Prostate gland (tissue), 2 donors: ENCODE measurements at regions not wholly inside any gene's neighbourhood (a gene's known extent, or its start where the extent isn't known, plus 50 kb on each side); places are given as distances from the start of the nearest gene placed in this dataset.

Experiments used
- DNase-seq: peaks from one replicate; pipeline ENCODE4 v3.0.0-alpha.2; 2019; ENCODE audit warnings: low spot score
- H3K27ac ChIP-seq, 2 donors: fragments of 200-600 bp; sonication (generic); 2 replicates each; pipeline ENCODE4 v1.5.1; 2017 to 2019
- H3K27me3 ChIP-seq: fragments of 200-600 bp; sonication (generic); replicated peaks from 2 replicates; pipeline ENCODE4 v1.5.1; 2019; ENCODE audit not compliant: insufficient read depth
- H3K36me3 ChIP-seq, 2 donors: fragments of 200-600 bp; sonication (generic); 1 replicate in 1 of 2; 2 replicates in 1 of 2; pipeline versions ENCODE4 v1.5.1 to v1.8.1; 2017 to 2019
- H3K4me1 ChIP-seq: fragments of 200-600 bp; sonication (generic); replicated peaks from 2 replicates; pipeline ENCODE4 v1.5.1; 2019
- H3K4me3 ChIP-seq, 2 donors: fragments of 200-600 bp; sonication (generic); 2 replicates each; pipeline ENCODE4 v1.5.1; 2017 to 2019
- H3K9me3 ChIP-seq: fragments of 200-600 bp; sonication (generic); 2 replicates; pipeline ENCODE4 v1.5.1; 2017
- CTCF ChIP-seq, 4 experiments: fragments of 200-600 bp in 2 of 4; fragments of 450-650 bp in 2 of 4; sonication (generic) in 2 of 4; IDR thresholded peaks; 1 replicate in 3 of 4; 2 replicates in 1 of 4; pipeline ENCODE4 v1.5.1; 2016 to 2019; ENCODE audit warnings: antibody characterized with exemption in 4 of 4, mild to moderate bottlenecking in 2 of 4, moderate library complexity in 2 of 4
- POLR2A ChIP-seq: fragments of 450-650 bp; IDR thresholded peaks from one replicate; pipeline ENCODE4 v1.6.1; 2016; ENCODE audit warnings: antibody characterized with exemption, mild to moderate bottlenecking
- POLR2AphosphoS5 ChIP-seq: sonication (generic); formaldehyde crosslinking; IDR thresholded peaks from one replicate; pipeline ENCODE4 v1.6.1; 2017; ENCODE audit warnings: antibody characterized with exemption
- WGBS: methylation state at CpG from one replicate; pipeline ENCODE4 v1.1.5; 2018; 5-methylcytosine and 5-hydroxymethylcytosine counted together
- intact Hi-C: fragments of 100-400 bp; cut with DNase I; formaldehyde crosslinking; loops from one replicate; pipeline ENCODE4 v1.14.2; 2022

- 92% methylated on average over 7 of the region's 7 CpGs for WGBS
Observed at GRCh38 chr2:100682536-100682935, 119.7 kb downstream of the PDCL3 start.

GRCh38 chr2:100683231-100683630 lies 120.4 kb downstream of the PDCL3 start:
- Histone ChIP-seq H3K27ac (no peak overlapping the region), H3K9me3 (no peaks in the 10 kb centered on the region), H3K4me3 (no peak overlapping the region), H3K27me3 (no peaks in the 10 kb centered on the region), H3K4me1 (no peaks in the 10 kb centered on the region), H3K36me3 (no peaks in the 10 kb centered on the region)
- intact Hi-C loops: no loop called here
- no peak for DNase-seq
- WGBS: 82% methylated on average over 4 of the region's 4 CpGs
- no peak for TF ChIP-seq POLR2A
- no peak for TF ChIP-seq POLR2AphosphoS5
- TF ChIP-seq CTCF (IDR thresholded peaks at IDR 0.05): no peak

More at GRCh38 chr2:100682536-100682935, 119.7 kb downstream of the PDCL3 start:
- no peak overlapping the region for H3K27ac ChIP-seq
- H3K27me3 ChIP-seq: no peaks in the 10 kb centered on the region
- intact Hi-C loops: no loop called here
- H3K4me3 ChIP-seq: no peak overlapping the region
- H3K36me3 ChIP-seq: no peaks in the 10 kb centered on the region
- H3K4me1 ChIP-seq: no peaks in the 10 kb centered on the region
- no peak for DNase-seq
- H3K9me3 ChIP-seq: no peaks in the 10 kb centered on the region
- TF ChIP-seq POLR2AphosphoS5: no peak
- TF ChIP-seq POLR2A: no peak
- TF ChIP-seq CTCF (IDR thresholded peaks at IDR 0.05): no peak

- H3K9me3 ChIP-seq: no peaks in the 10 kb centered on the region
- no peak for TF ChIP-seq POLR2A
- TF ChIP-seq POLR2AphosphoS5: no peak
- H3K4me3 ChIP-seq: no peak overlapping the region
- H3K4me1 ChIP-seq: no peaks in the 10 kb centered on the region
- WGBS: 81% methylated on average over 3 of the region's 3 CpGs
- intact Hi-C loops: no loop called here
- H3K27ac ChIP-seq: no peak overlapping the region
- DNase-seq: no peak
- no peaks in the 10 kb centered on the region for H3K36me3 ChIP-seq
- H3K27me3 ChIP-seq: no peaks in the 10 kb centered on the region
Observed at GRCh38 chr2:100691846-100692245, 128.1 kb upstream of the NPAS2 start.

- H3K9me3 ChIP-seq: no peaks in the 10 kb centered on the region
- H3K27ac ChIP-seq: no peak overlapping the region
- H3K27me3 ChIP-seq: no peaks in the 10 kb centered on the region
- no peak overlapping the region for H3K4me3 ChIP-seq
- H3K36me3 ChIP-seq: no peaks in the 10 kb centered on the region
- no peak for DNase-seq
- intact Hi-C loops: no loop called here
- no peaks in the 10 kb centered on the region for H3K4me1 ChIP-seq
- TF ChIP-seq POLR2AphosphoS5 (no peak), POLR2A (no peak), CTCF (IDR thresholded peaks at IDR 0.05) (no peak)
- 82% methylated on average over 5 of the region's 5 CpGs for WGBS
Observed at GRCh38 chr2:100692381-100692780, 127.6 kb upstream of the NPAS2 start.

GRCh38 chr2:100692906-100693305 lies 127.0 kb upstream of the NPAS2 start:
- H3K27me3 ChIP-seq: no peaks in the 10 kb centered on the region
- TF ChIP-seq CTCF (IDR thresholded peaks at IDR 0.05) (no peak), POLR2AphosphoS5 (no peak), POLR2A (no peak)
- H3K27ac ChIP-seq: no peak overlapping the region
- no peaks in the 10 kb centered on the region for H3K36me3 ChIP-seq
- H3K4me1 ChIP-seq: no peaks in the 10 kb centered on the region
- DNase-seq: no peak
- intact Hi-C loops: no loop called here
- H3K9me3 ChIP-seq: no peaks in the 10 kb centered on the region
- H3K4me3 ChIP-seq: no peak overlapping the region
